H1 (cell line): ENCODE measurements at regions not wholly inside any gene's neighbourhood (a gene's known extent, or its start where the extent isn't known, plus 50 kb on each side); places are given as distances from the start of the nearest gene placed in this dataset.

Source experiments
- KDM5A ChIP-seq: fragments of 200-600 bp; IDR thresholded peaks from 2 replicates; pipeline ENCODE4 v1.7.1; 2012; ENCODE audit warnings: mild to moderate bottlenecking, low read length, inconsistent platforms, mixed read lengths
- TAF1 ChIP-seq: IDR thresholded peaks from 2 replicates; pipeline ENCODE4 v1.6.1; 2011; ENCODE audit warnings: mild to moderate bottlenecking, low read depth, low read length

GRCh38 chr5:167406513-167406912, 884.9 kb upstream of the WWC1 start (continued):
- no peak for TF ChIP-seq KDM5A
- no peak for TF ChIP-seq TAF1
